Kidney glomerular epithelial cell (primary cell): ENCODE measurements at regions not wholly inside any gene's neighbourhood (a gene's known extent, or its start where the extent isn't known, plus 50 kb on each side); places are given as distances from the start of the nearest gene placed in this dataset.
A peak's percentile ranks its signal among the peaks of the same experiment; 100 is the strongest.

Experiments used
- DNase-seq: peaks from one replicate; lab custom pipeline; 2025; lab: John Stamatoyannopoulos, UW

GRCh38 chr15:88382482-88382983 is 84.7 kb downstream of the MRPL46 start:
- peak; percentile 87 for DNase-seq

DNA sequence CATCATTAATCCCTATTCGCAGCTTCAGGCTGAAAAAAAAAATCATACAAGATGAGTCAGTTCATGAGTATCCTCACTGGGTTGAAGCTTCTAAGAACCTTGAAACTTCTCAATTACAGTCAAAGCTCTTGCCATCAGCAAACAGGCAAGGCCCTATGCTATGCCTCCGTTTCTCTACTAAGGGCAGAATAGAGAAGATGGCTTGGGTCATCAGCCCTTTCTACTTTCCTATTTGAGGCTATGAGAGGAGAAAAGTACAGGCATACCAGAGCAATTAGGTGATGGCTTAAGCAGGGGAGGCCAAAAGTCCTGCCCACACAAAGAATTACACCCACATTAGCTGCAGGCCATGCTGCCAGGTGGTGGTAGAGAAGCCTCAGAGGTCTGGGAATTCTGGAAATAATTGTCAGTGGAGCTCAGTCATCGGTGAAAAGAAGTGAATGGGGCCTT is 89.0 kb downstream of the MRPL46 start:
- peak; percentile 75 for DNase-seq

- DNase-seq: no peak
Measured at GRCh38 chr15:88377509-88377908, 89.7 kb downstream of the MRPL46 start.

DNA sequence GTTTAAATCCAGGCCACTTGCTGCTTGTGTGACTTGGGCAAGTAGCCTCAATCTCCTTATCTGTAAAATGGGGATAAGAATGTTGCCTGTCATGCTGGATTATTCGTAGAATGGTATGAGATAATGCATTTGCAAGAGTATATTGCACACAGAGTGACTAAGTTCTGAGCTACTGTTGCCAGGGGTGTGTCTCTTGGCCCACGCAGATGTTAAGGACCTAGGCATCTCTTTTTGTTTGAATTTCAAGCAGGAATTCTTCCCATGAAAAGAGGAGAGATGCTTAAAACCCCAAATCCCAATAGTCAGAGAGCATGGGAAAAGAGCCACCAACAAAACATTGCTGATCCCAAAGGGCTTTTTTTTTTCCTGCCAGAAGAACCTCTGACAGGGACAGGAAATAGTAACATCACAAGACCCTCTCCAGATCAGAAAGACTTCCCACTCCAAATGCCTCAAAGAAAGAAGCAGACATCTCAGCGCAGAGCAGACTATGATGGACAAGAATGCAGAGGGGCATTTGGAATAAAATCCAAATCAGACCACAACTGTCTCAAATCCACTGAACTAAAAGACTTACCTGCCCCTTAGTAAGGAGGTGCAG is 90.5 kb downstream of the MRPL46 start:
- DNase-seq: peak; percentile 27

GRCh38 chr15:88375234-88375927 is 91.8 kb downstream of the MRPL46 start:
- peak; percentile 81 for DNase-seq

- no peak for DNase-seq
Measured at GRCh38 chr15:88365124-88365523, 102.1 kb downstream of the MRPL46 start.

DNA sequence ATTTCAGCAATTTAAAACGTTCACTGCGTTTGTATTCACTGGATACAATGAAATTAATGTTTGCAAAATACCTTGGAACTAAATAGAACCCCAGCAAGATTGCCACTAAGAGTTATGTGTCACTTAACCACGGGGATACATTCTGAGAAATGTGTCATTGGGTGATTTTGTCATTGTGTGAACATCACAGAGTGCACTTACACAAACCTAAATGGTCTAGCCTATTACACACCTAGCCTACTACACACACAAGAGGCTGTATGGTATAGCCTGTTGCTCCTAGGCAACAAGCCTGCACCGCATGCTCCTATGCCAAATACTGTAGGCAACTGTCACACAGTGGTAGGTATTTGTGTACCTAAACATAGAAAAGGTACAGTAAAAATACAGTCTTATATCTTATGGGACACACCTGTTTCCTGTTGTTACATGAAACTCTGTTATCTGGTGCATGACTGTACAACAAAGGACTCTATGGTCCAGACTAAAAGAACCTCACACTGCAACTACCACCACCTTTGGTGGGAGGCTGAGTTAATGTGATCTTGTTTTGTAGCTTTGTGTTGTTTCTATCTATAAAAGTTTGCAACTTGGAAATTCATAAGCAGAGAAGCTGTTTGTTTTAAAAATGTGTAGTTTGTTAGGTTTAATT is 92.2 kb upstream of the NTRK3 start:
- DNase-seq: no peak

DNA sequence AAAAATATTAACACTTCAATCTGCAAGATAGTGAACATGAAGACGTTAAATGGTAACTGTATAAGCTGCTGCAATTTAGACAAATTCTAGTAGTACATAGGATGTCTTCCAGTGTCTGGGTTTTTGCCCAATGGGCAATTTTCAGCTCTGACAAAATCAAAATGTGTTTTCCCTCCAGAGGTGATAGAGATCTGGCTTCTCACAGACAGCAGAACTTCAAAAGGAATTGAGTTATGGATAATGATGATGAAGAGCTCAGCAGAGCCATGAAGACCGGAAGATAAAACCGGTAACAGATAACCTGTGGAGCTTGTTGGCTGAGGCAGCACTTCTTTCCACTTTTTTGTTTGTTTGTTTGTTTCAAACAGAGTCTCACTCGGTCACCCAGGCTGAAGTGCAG is 89.4 kb upstream of the NTRK3 start:
- DNase-seq: no peak

GRCh38 chr15:88344786-88345185 is 88.2 kb upstream of the NTRK3 start:
- no peak for DNase-seq

DNA sequence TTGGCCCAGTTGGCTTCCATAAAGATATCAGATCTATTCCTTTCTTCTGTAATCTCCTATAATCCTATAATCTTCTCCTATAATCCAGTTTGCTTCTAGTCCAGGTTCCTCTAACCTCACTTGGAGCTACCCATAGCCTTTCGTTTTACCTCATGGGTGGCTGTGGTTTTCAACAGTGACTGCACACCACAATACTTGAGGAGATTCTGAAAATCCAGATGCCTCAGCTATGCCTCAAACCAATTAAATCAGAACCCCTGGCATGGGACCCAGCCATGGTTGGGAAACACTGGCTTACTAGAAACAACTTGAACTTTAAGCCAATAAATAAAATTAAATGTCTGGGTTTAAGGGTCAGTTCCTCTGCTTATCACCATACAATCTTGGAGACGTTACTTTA is 86.1 kb upstream of the NTRK3 start:
- no peak for DNase-seq

DNA sequence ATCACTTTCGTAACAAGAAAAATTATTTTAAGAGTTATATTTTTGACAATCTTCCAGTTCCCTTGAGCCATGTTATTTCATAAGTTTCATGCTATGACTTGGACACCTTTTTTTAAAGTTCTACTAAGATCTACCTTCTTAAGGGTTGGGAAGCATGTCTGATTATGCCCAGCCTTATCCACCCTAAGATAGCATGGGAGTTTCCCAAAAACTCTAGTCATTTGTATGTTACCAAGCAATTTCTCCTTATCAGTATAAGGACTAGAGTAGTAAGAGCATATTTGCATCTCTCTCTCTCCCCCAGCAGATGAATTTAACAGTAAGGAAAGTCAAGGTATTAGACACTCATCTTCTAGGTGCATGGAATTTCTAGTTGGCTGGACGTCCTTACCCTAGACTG is 85.1 kb upstream of the NTRK3 start:
- DNase-seq: no peak

DNA sequence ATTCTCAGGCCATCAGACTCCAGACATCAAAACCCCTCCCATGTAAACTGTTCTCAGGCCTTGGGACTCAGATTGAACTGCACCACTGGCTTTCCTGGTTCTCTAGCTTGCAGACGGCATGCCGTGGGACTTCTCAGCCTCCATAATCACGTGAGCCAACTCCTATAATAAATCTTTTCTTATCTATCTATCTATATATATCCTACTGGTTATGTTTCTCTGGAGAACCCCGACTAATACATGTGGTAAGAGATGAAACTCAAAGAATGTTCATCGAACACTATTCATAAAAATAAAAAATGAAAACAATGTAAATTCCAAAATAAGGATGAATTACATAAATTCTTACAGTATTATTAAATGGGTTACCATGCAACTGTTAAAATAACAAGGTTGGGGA is 84.5 kb upstream of the NTRK3 start:
- DNase-seq: no peak

DNA sequence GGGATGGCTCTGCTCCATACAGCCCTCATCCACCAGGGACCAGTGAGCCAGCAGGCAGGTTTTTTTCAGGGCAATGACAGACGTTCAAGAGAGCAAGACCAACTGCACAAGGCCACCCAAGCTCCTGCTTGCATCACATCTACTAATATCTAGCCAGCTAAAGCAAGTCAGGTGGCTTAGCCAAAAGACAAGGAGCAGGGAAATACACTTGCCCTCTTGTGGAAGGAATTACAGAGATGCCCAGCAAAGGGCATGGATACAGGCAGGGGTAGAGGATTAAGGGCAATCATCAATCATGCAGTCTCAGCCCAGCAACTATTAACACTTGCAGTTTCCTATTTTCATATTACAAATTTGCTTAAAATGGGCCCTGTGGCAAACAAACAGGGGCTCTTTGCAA is 81.5 kb upstream of the NTRK3 start:
- no peak for DNase-seq

DNA sequence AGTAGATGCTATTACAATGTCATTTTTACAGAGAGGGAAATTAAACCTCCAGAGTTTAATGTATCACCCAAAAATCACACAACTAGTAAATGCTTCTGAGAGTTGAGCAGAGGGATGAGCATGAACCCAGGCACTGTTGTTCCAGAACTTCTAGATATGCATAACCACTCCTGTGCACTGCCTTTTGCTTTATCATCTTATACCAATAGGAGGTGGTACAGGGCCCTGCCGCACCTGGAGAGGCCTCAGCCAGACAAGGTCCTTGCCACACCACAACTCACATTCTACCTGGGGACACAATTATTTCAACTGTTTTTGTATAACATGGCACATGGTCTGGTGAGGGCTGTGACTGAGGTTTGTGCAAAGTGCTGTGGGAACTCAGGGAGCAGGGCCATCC is 78.5 kb upstream of the NTRK3 start:
- DNase-seq: no peak

DNA sequence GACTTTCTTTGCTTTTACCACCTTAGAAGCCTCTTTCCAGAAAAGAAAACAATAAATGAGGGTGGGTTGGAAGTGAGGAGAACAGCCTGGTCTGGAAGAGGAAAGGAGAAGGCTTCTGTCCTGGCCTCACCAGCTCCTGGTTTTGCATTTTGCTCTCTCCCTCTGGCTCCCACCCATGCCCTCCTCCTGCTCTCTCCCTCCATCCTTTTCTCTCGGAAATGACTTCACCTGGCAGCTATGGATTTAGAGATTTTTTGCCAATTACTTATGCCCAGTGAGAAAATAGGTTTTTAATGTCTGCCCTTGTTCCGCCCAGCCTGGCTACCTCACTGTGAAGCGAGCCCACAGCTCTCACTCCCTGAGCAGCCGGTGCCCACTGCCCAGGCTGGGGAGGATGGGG is 77.9 kb upstream of the NTRK3 start:
- no peak for DNase-seq

DNA sequence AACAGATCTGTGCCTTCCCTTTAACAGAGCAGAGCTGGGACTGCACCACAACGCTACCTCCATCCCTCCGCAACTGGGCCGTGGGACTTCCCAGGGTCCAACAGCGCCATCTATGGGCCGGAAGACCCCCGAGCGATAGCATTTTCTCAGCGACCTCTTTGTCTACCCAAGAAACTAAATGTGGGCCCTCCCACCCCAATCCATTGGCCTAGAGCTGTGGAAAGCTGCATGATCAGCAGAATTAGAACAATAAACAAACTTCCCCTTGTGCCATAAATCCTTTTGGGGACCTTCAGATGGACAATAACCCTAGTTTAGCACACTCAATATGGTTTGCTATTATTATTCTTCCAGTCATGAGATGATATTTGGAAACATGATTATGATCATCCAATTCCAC is 74.8 kb upstream of the NTRK3 start:
- no peak for DNase-seq

GRCh38 chr15:88326924-88327323 is 70.4 kb upstream of the NTRK3 start:
- no peak for DNase-seq

- no peak for DNase-seq
Measured at GRCh38 chr15:88324741-88325065, 68.2 kb upstream of the NTRK3 start.

DNA sequence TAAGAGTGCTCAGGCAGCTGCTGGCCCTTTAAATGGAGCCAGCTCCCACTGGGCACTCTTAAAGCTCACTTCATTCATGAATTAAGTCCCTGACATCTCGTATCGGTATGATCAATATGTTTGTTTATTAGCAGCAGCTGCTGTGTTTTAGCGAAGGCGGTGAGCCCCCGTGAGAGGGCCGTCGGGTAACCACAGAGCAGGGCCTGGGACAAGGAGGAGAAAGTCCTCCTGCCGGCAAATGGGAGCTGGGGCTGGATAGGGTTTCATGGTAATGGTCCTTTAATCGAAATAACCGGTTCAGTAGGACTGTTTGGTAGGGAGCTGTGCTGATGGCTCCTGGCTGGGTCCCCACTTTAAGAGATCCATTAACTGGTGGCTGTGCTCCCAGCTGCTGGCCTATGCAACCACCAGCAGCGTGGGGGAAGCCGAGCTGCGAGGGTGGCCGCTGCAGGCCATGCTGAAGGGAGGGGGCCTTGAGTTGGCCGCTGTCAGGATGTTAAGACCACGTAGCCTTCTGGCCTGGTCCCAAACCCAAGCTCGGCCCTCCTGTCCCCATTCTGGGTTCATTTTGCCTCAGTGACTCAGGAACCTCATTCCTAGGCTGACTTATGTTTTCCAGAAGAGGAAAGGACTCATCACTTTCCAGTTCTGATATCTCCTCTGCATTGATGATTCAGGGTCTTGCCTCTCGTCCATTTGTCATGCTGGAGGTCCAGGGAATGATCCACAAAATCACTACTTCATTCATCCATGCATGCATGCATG is 67.6 kb upstream of the NTRK3 start:
- DNase-seq: no peak

DNA sequence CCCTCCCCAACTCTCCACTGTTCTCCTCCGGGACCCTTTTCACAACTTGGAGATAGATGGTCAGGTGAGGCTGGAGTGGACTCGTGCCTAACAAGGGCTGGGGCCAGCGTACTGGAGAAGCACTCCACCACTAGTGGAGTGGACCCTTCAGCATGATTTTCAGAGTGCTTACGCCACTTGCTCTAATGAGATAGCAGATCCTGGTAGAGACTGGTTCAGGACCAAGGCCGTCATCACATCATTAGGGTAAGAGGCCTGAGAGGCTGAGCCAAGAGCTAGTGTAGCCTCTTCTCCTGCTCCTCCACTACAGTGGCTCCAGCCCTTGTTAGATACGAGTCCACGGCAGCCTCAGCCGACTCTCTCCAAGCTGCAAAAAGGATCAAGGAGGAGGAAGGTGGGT is 66.9 kb upstream of the NTRK3 start:
- DNase-seq: no peak

GRCh38 chr15:88322461-88322860 is 65.9 kb upstream of the NTRK3 start:
- DNase-seq: no peak

- no peak for DNase-seq
Measured at GRCh38 chr15:88321271-88321670, 64.7 kb upstream of the NTRK3 start.

- DNase-seq: no peak
Measured at GRCh38 chr15:88316586-88316985, 60.0 kb upstream of the NTRK3 start.
